ENCODE measurements at regions not wholly inside any gene's neighbourhood (a gene's known extent, or its start where the extent isn't known, plus 50 kb on each side); places are given as distances from the start of the nearest gene placed in this dataset.

DNA sequence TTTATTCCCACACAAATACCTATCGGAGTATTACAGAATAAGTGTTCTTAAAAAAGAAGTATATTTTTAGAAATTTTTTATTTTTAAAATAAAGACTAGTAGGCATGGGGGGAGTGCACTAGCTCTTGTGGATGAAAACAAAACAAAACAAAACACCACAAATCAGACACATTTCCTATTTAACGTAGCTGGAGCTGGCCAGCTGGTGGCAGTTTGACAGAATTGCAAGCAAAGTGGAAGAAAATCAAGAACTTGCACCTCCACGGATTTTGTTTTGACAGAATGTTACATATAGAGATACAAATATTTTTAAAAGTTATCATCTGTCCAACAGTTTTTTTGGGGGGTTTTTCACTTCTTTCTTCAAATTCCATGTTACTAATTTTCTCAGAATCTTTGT, 63.6 kb upstream of the SNRPB2 start:
- ChIA-PET CTCF (interaction anchor here (0.6 kb wide), 1 partner anchor 1881 kb away, joined by 3 read pairs; no protein-coding TSS in a partner anchor), POLR2A (no interaction called here)
- H3K4me1 ChIP-seq (ENCODE audit: control insufficient read depth in 1 of 2, insufficient read depth in 2 of 2, low read depth in 1 of 2, low read length in 1 of 2): no peaks in the 10 kb centered on the region; a peak in 1 of 4 replicates
- H3K27me3 ChIP-seq (ENCODE audit: insufficient read depth): no peaks in the 10 kb centered on the region
- H4K20me1 ChIP-seq (ENCODE audit: insufficient read depth): no peaks in the 10 kb centered on the region
- H3K9ac ChIP-seq: no peak overlapping the region
- no peaks in the 10 kb centered on the region for H3K9me2 ChIP-seq
- no peak for TF ChIP-seq TCF12 (IDR thresholded peaks at IDR 0.05)
- peak; percentile 13; the same call in 1 of the 2 replicates for TF ChIP-seq CTCF (IDR thresholded peaks at IDR 0.05)
- H3F3A ChIP-seq (replicated peaks; ENCODE audit: insufficient read depth): no peaks in the 10 kb centered on the region
- H3K4me3 ChIP-seq (ENCODE audit: low read depth in 2 of 2, low read length in 1 of 2): no peak overlapping the region
- no peaks in the 10 kb centered on the region for H3K9me3 ChIP-seq
- WGBS (ENCODE audit: low lambda C conversion rate): 47% methylated on average over 3 of the region's 3 CpGs
- no peaks in the 10 kb centered on the region for H3K36me3 ChIP-seq (replicated peaks in 1 of 2; ENCODE audit: control insufficient read depth in 1 of 2, insufficient read depth in 2 of 2, low read length in 1 of 2)
- H2AFZ ChIP-seq (ENCODE audit: low read depth): no peak overlapping the region
- no peak for DNase-seq
- no peak overlapping the region for H3K27ac ChIP-seq (ENCODE audit: low read depth in 2 of 2, low read length in 1 of 2)
- H3K79me2 ChIP-seq (ENCODE audit: insufficient read depth): no peaks in the 10 kb centered on the region
- H3K4me2 ChIP-seq: no peak overlapping the region

DNA sequence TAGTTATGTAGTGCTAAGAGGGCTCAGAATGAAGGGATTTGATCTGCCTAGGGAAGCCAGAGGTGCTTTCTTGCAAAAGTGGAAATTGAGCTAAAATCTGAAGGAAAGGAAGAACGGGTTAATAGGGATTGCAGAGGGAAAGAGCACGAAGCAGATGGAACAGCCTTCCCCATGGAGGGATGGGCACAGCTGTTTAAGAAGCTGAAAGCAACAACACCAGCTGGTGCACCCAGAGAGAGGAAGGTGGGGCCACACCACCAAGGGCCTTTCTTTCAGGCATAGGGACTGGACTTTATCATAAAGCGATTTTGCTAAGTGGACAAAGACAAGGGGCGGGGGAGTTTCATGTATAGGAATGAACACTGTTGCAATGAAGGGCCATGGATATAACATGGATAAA, 65.8 kb upstream of the SNRPB2 start:
- no peaks in the 10 kb centered on the region for H3K36me3 ChIP-seq (replicated peaks in 1 of 2; ENCODE audit: control insufficient read depth in 1 of 2, insufficient read depth in 2 of 2, low read length in 1 of 2)
- ChIA-PET POLR2A (no interaction called here), CTCF (no interaction called here)
- H3K4me2 ChIP-seq: no peak overlapping the region
- no peak for DNase-seq
- 34% methylated on average over 4 of the region's 4 CpGs for WGBS (ENCODE audit: low lambda C conversion rate)
- H4K20me1 ChIP-seq (ENCODE audit: insufficient read depth): no peaks in the 10 kb centered on the region
- H2AFZ ChIP-seq (ENCODE audit: low read depth): no peak overlapping the region
- no peaks in the 10 kb centered on the region for H3K79me2 ChIP-seq (ENCODE audit: insufficient read depth)
- no peak overlapping the region for H3K27ac ChIP-seq (ENCODE audit: low read depth in 2 of 2, low read length in 1 of 2)
- H3K4me1 ChIP-seq (ENCODE audit: control insufficient read depth in 1 of 2, insufficient read depth in 2 of 2, low read depth in 1 of 2, low read length in 1 of 2): no peaks in the 10 kb centered on the region; a peak in 1 of 4 replicates
- H3K9ac ChIP-seq: no peak overlapping the region
- H3F3A ChIP-seq (replicated peaks; ENCODE audit: insufficient read depth): no peaks in the 10 kb centered on the region
- H3K9me3 ChIP-seq: no peaks in the 10 kb centered on the region
- H3K9me2 ChIP-seq: no peaks in the 10 kb centered on the region
- H3K4me3 ChIP-seq (ENCODE audit: low read depth in 2 of 2, low read length in 1 of 2): no peak overlapping the region
- no peaks in the 10 kb centered on the region for H3K27me3 ChIP-seq (ENCODE audit: insufficient read depth)
- TF ChIP-seq RXRA (IDR thresholded peaks at IDR 0.05; ENCODE audit: borderline replicate concordance, low read depth) (no peak), TAF1 (IDR thresholded peaks at IDR 0.05; ENCODE audit: borderline replicate concordance, low read depth, low read length) (no peak), SMC3 (IDR thresholded peaks at IDR 0.05; ENCODE audit: low read depth, low read length) (no peak), TCF12 (IDR thresholded peaks at IDR 0.05) (no peak), JUND (IDR thresholded peaks at IDR 0.05) (no peak)
- TF ChIP-seq, protein P1, sequence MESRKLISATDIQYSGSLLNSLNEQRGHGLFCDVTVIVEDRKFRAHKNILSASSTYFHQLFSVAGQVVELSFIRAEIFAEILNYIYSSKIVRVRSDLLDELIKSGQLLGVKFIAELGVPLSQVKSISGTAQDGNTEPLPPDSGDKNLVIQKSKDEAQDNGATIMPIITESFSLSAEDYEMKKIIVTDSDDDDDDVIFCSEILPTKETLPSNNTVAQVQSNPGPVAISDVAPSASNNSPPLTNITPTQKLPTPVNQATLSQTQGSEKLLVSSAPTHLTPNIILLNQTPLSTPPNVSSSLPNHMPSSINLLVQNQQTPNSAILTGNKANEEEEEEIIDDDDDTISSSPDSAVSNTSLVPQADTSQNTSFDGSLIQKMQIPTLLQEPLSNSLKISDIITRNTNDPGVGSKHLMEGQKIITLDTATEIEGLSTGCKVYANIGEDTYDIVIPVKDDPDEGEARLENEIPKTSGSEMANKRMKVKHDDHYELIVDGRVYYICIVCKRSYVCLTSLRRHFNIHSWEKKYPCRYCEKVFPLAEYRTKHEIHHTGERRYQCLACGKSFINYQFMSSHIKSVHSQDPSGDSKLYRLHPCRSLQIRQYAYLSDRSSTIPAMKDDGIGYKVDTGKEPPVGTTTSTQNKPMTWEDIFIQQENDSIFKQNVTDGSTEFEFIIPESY (IDR thresholded peaks at IDR 0.05; ENCODE audit: borderline replicate concordance, low read depth): no peak
- TF ChIP-seq, protein P2, sequence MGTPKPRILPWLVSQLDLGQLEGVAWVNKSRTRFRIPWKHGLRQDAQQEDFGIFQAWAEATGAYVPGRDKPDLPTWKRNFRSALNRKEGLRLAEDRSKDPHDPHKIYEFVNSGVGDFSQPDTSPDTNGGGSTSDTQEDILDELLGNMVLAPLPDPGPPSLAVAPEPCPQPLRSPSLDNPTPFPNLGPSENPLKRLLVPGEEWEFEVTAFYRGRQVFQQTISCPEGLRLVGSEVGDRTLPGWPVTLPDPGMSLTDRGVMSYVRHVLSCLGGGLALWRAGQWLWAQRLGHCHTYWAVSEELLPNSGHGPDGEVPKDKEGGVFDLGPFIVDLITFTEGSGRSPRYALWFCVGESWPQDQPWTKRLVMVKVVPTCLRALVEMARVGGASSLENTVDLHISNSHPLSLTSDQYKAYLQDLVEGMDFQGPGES (IDR thresholded peaks at IDR 0.05; ENCODE audit: low read depth, low read length): no peak

Measured in SK-N-SH (cell line).